ENCODE measurements at regions not wholly inside any gene's neighbourhood (a gene's known extent, or its start where the extent isn't known, plus 50 kb on each side); places are given as distances from the start of the nearest gene placed in this dataset.

GRCh38 chr11:97574976-97575665 lies 1185.3 kb downstream of the JRKL start:
- Histone ChIP-seq H3K79me2 (ENCODE audit: insufficient read depth, low read length) (no peaks in the 10 kb centered on the region), H2AFZ (ENCODE audit: low read length) (no peak overlapping the region), H4K20me1 (ENCODE audit: control insufficient read depth, insufficient read depth, insufficient read length) (no peaks in the 10 kb centered on the region), H2BK15ac (ENCODE audit: low read depth, low read length) (no peak overlapping the region), H3K9me3 (ENCODE audit: control insufficient read depth, low read depth, low read length) (no peaks in the 10 kb centered on the region), H3K4me1 (ENCODE audit: insufficient read depth, low read length) (no peaks in the 10 kb centered on the region), H3K27ac (ENCODE audit: insufficient read length, low read depth, low read length) (no peak overlapping the region), H3K4ac (ENCODE audit: low read depth, low read length) (no peak overlapping the region), H4K91ac (ENCODE audit: insufficient read length, low read depth, low read length) (no peak overlapping the region), H3K4me2 (ENCODE audit: insufficient read depth, insufficient read length, low read length) (no peak overlapping the region), H3K18ac (ENCODE audit: insufficient read length, low read depth, low read length) (no peak overlapping the region), H2BK120ac (ENCODE audit: low read depth, low read length, poor library complexity, severe bottlenecking) (no peak overlapping the region), H2BK20ac (ENCODE audit: low read depth, low read length, poor library complexity, severe bottlenecking) (no peak overlapping the region), H3T11ph (ENCODE audit: low read length) (no peak overlapping the region), H3K14ac (ENCODE audit: insufficient read depth, low read length) (no peak overlapping the region), H2AK5ac (ENCODE audit: insufficient read length, low read length) (no peak overlapping the region), H3K79me1 (ENCODE audit: insufficient read depth, low read depth, low read length, poor library complexity, severe bottlenecking) (no peaks in the 10 kb centered on the region), H3K23ac (ENCODE audit: insufficient read length, low read depth, low read length) (no peak overlapping the region), H3K9ac (ENCODE audit: extremely low read depth, insufficient read length, low read length) (no peak overlapping the region), H3K23me2 (ENCODE audit: insufficient read length, low read depth, low read length, poor library complexity, severe bottlenecking) (no peaks in the 10 kb centered on the region), H2BK5ac (ENCODE audit: insufficient read length, low read length) (no peak overlapping the region), H4K8ac (replicated peaks; ENCODE audit: insufficient read length, low read depth, low read length) (no peak overlapping the region), H4K5ac (ENCODE audit: insufficient read length, low read depth, low read length) (no peak overlapping the region), H3K56ac (ENCODE audit: insufficient read length, low read depth, low read length) (no peak overlapping the region), H2BK12ac (ENCODE audit: insufficient read length, low read depth, low read length) (no peak overlapping the region), H3K27me3 (ENCODE audit: insufficient read depth, low read length) (no peaks in the 10 kb centered on the region)
- no peak overlapping the region for H3K27ac Mint-ChIP-seq
- H3K4me3 Mint-ChIP-seq = no peak overlapping the region
- WGBS (ENCODE audit: extremely low coverage, insufficient read length, low lambda C conversion rate) = no CpG with 5 or more reads among the region's 3 CpGs
- DNase-seq = no peak
- H3K36me3 Mint-ChIP-seq (ENCODE audit: insufficient read depth in 1 of 3, low read depth in 3 of 3) = peaks cover 6 to 8% (median 7%) of the 10 kb centered on the region in 3 experiments
- peaks cover 3 to 8% of the 10 kb centered on the region in 2 experiments; a peak in 1 of 4 replicates for H3K4me1 Mint-ChIP-seq
- H3K27me3 Mint-ChIP-seq (ENCODE audit: low read depth) = no peaks in the 10 kb centered on the region
- H3K9me3 Mint-ChIP-seq = peaks cover 3 to 9% of the 10 kb centered on the region in 2 experiments
- TF ChIP-seq, protein P1, sequence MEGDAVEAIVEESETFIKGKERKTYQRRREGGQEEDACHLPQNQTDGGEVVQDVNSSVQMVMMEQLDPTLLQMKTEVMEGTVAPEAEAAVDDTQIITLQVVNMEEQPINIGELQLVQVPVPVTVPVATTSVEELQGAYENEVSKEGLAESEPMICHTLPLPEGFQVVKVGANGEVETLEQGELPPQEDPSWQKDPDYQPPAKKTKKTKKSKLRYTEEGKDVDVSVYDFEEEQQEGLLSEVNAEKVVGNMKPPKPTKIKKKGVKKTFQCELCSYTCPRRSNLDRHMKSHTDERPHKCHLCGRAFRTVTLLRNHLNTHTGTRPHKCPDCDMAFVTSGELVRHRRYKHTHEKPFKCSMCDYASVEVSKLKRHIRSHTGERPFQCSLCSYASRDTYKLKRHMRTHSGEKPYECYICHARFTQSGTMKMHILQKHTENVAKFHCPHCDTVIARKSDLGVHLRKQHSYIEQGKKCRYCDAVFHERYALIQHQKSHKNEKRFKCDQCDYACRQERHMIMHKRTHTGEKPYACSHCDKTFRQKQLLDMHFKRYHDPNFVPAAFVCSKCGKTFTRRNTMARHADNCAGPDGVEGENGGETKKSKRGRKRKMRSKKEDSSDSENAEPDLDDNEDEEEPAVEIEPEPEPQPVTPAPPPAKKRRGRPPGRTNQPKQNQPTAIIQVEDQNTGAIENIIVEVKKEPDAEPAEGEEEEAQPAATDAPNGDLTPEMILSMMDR (conservative IDR thresholded peaks at IDR 0.05) = no peak
